Lower lobe of right lung (tissue), 2 donors: ENCODE measurements at regions not wholly inside any gene's neighbourhood (a gene's known extent, or its start where the extent isn't known, plus 50 kb on each side); places are given as distances from the start of the nearest gene placed in this dataset.
"Not testable (repeated sequence)": the region's sequence is repeated elsewhere in the genome, so short reads cannot be mapped to it uniquely, and the experiment has no call there.

ENCODE experiments used
- ATAC-seq, 2 donors: fragments of 200-7000 bp; cut with Tn5 transposase; one replicate each; pipeline ENCODE4 v1.9.1; 2020 to 2022; ENCODE audit warnings: mild to moderate bottlenecking in 2 of 2, moderate library complexity in 2 of 2
- DNase-seq: peaks from one replicate; pipeline ENCODE4 v3.0.0-alpha.2; 2020
- H3K27ac ChIP-seq: fragments of 200-600 bp; one replicate; pipeline ENCODE4 v1.8.0; 2022
- H3K27me3 ChIP-seq: fragments of 200-600 bp; one replicate; pipeline ENCODE4 v1.8.0; 2022; ENCODE audit warnings: low read depth
- H3K36me3 ChIP-seq: fragments of 200-600 bp; one replicate; pipeline ENCODE4 v1.8.0; 2022; ENCODE audit warnings: mild to moderate bottlenecking
- H3K4me1 ChIP-seq: fragments of 200-600 bp; one replicate; pipeline ENCODE4 v1.8.0; 2022
- H3K4me3 ChIP-seq: fragments of 200-600 bp; one replicate; pipeline ENCODE4 v1.8.0; 2022; ENCODE audit warnings: mild to moderate bottlenecking
- H3K9me3 ChIP-seq: fragments of 200-600 bp; one replicate; pipeline ENCODE4 v1.8.0; 2022
- intact Hi-C: fragments of 100-400 bp; cut with DNase I; formaldehyde crosslinking; loops from one replicate; pipeline ENCODE4 v1.11.0; 2022
- TF ChIP-seq, protein P1 (sequence below): fragments of 200-600 bp; IDR thresholded peaks from one replicate; pipeline ENCODE4 v1.8.0; 2022; ENCODE audit warnings: antibody characterized with exemption, mild to moderate bottlenecking
- donor health status: DM: no; HTN: yes; CAD: no; lungs with severe emphysema.

DNA sequence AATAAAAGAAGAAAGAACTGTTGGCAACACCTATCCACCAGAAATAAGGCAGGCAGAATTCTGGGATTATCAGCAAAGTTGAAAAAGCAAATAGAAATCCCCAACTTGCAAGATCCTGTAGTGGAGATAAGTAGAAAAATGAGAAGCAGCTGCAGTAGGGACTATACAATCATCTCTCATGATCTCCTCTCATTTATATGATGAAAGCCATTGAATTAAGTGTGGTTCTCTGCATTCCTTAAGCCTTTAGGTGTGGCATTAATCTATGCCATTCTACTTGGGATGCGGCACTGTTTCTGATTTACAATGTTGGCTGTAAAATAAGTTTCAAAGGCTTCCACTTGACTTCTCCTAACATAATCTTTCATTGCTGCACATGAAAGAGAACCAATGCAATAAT lies 869.8 kb downstream of the TRAM1L1 start:
- H3K9me3 ChIP-seq, result no peaks in the 10 kb centered on the region
- no peak overlapping the region for H3K4me3 ChIP-seq
- intact Hi-C loops, result no loop called here
- TF ChIP-seq, protein P1, sequence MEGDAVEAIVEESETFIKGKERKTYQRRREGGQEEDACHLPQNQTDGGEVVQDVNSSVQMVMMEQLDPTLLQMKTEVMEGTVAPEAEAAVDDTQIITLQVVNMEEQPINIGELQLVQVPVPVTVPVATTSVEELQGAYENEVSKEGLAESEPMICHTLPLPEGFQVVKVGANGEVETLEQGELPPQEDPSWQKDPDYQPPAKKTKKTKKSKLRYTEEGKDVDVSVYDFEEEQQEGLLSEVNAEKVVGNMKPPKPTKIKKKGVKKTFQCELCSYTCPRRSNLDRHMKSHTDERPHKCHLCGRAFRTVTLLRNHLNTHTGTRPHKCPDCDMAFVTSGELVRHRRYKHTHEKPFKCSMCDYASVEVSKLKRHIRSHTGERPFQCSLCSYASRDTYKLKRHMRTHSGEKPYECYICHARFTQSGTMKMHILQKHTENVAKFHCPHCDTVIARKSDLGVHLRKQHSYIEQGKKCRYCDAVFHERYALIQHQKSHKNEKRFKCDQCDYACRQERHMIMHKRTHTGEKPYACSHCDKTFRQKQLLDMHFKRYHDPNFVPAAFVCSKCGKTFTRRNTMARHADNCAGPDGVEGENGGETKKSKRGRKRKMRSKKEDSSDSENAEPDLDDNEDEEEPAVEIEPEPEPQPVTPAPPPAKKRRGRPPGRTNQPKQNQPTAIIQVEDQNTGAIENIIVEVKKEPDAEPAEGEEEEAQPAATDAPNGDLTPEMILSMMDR, result no peak
- H3K4me1 ChIP-seq, result no peaks in the 10 kb centered on the region
- no peak overlapping the region for H3K27ac ChIP-seq
- no peak for DNase-seq
- no peak for ATAC-seq
- no peaks in the 10 kb centered on the region for H3K27me3 ChIP-seq
- no peaks in the 10 kb centered on the region for H3K36me3 ChIP-seq

DNA sequence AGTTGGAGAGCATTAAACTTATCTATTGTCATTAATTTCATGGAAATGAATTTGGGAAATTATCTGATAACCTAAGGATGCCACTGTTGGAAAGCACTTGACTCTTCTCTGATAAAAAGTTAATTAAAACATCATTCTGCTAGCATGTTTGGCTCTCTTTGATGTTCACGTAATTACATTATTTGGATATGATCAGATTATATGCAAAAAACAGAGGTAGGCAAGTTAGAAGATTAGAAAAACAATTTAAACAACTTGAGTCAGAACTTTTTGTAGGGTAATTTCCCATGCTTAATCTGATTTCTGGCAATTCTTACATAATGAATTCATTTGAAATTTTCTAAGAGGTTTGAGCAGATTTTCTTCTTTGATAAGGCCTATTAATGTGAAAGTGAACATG lies 882.9 kb downstream of the TRAM1L1 start:
- DNase-seq (no peak), ATAC-seq (no peak)
- Histone ChIP-seq H3K4me3 (no peak overlapping the region), H3K9me3 (no peaks in the 10 kb centered on the region), H3K27me3 (no peaks in the 10 kb centered on the region), H3K4me1 (no peaks in the 10 kb centered on the region), H3K27ac (no peak overlapping the region), H3K36me3 (no peaks in the 10 kb centered on the region)
- intact Hi-C loops, result no loop called here
- TF ChIP-seq, protein P1, result no peak

DNA sequence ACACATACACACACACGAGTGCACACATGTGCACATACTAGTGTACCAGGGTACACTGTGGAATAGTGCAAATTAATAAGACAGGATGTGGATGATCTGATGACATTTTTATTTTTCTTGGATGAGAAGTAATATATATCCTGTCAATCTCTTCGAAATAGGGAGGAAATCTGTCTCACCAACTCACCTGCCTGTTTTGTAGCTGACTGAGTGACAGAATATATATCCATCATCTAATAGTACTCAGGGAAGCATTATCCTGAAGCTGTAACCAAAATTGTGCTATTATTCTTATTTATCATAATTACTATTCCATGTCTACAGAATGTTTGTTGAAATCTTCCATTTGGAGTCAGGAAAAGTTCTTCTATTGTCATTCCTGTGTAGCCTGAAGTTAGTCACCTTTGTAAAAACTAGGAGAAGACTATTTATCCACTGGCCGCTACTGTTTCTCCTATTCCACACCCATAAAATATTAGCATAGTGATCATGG lies 888.0 kb downstream of the TRAM1L1 start:
- Histone ChIP-seq H3K9me3 (no peaks in the 10 kb centered on the region), H3K27me3 (no peaks in the 10 kb centered on the region), H3K4me1 (no peaks in the 10 kb centered on the region), H3K4me3 (no peak overlapping the region), H3K36me3 (no peaks in the 10 kb centered on the region), H3K27ac (no peak overlapping the region)
- TF ChIP-seq, protein P1, result no peak
- no peak for DNase-seq
- intact Hi-C loops, result no loop called here
- no peak for ATAC-seq

DNA sequence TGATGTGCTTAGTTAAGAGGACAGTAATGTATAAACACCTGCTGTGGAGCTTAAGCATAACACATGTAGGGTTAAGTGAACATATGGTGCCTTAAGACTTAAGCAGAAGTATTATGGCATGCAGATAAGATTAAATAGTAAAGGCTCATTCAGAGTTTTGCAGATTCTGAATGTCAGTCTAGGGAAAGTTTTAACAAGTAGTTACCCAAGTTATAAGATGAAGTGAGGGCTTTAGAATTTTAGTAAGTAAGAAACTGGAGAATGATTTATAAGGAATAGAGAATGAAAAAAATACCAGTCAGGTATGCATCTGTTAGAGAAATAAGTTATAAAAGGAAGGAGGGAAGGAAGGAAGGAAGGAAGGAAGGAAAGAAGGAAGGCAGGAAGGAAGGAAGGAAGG lies 902.1 kb downstream of the TRAM1L1 start:
- DNase-seq, result no peak
- TF ChIP-seq, protein P1, result no peak
- Histone ChIP-seq H3K27me3 (no peaks in the 10 kb centered on the region), H3K4me1 (no peaks in the 10 kb centered on the region), H3K36me3 (no peaks in the 10 kb centered on the region), H3K9me3 (no peaks in the 10 kb centered on the region), H3K4me3 (no peak overlapping the region), H3K27ac (no peak overlapping the region)
- intact Hi-C loops, result no loop called here
- no peak for ATAC-seq

DNA sequence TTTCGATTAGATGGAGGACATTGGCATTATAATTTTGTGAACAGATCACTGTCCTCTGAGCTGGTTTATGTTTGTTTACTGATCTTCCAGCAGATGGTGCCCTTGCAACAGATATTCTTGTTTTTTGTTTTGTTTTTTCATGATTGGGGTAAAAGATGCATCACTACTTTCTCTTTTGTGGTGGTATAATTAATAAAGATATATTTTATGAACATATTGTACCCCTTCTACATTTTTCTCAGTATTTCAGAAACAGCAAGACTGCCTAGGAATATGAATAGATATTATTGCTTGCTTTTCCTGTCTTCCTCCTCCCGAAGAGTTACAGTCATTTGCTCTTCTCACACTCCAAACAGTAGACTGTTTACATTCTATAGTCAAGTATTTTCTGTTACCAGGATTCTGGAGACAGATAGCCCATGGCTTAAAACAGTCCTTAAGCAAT lies 905.2 kb downstream of the TRAM1L1 start:
- TF ChIP-seq, protein P1, result peak; percentile 26
- intact Hi-C loops, result no loop called here
- Histone ChIP-seq H3K36me3 (no peaks in the 10 kb centered on the region), H3K9me3 (no peaks in the 10 kb centered on the region), H3K4me3 (no peak overlapping the region), H3K27me3 (no peaks in the 10 kb centered on the region), H3K27ac (no peak overlapping the region), H3K4me1 (no peaks in the 10 kb centered on the region)
- DNase-seq (no peak), ATAC-seq (no peak)

DNA sequence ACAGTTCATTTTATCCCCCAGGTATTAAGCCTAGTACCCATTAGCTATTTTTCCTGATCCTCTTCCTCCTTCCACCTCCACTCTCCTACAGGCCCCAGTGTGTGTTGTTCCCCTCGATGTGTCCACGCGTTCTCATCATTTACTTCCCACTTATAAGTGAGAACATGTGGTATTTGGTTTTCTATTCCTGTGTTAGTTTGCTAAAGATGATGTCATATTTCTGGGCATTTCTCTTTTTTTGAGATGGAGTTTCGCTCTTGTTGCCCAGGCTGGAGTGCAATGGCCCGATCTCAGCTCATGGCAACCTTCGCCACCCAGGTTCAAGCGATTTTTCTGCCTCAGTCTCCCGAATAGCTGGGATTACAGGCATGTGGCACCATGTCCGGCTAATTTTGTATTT lies 934.0 kb downstream of the TRAM1L1 start:
- H3K9me3 ChIP-seq, ATAC-seq, intact Hi-C loops: not testable (repeated sequence)

More for the DNA sequence above, 934.0 kb downstream of the TRAM1L1 start:
- not testable (repeated sequence) for H3K4me3 ChIP-seq, H3K27ac ChIP-seq, H3K36me3 ChIP-seq, DNase-seq, H3K4me1 ChIP-seq, H3K27me3 ChIP-seq
